GM18951 (cell line): ENCODE measurements at regions not wholly inside any gene's neighbourhood (a gene's known extent, or its start where the extent isn't known, plus 50 kb on each side); places are given as distances from the start of the nearest gene placed in this dataset.
"Not testable (repeated sequence)": the region's sequence is repeated elsewhere in the genome, so short reads cannot be mapped to it uniquely, and the experiment has no call there.

Experiments
- POLR2A ChIP-seq: IDR thresholded peaks from 4 replicates; pipeline ENCODE4 v1.6.1; 2011; ENCODE audit warnings: mild to moderate bottlenecking; ENCODE audit not compliant: insufficient read length, insufficient read depth; ENCODE audit errors: extremely low read depth
- in situ Hi-C: fragments of 300-500 bp; cut with MboI; formaldehyde crosslinking; loops from one replicate; pipeline ENCODE4 v1.12.0; 2022; ENCODE audit warnings: low sequenced_read_pairs, mixed read lengths, inconsistent platforms; ENCODE audit not compliant: unreplicated experiment

DNA sequence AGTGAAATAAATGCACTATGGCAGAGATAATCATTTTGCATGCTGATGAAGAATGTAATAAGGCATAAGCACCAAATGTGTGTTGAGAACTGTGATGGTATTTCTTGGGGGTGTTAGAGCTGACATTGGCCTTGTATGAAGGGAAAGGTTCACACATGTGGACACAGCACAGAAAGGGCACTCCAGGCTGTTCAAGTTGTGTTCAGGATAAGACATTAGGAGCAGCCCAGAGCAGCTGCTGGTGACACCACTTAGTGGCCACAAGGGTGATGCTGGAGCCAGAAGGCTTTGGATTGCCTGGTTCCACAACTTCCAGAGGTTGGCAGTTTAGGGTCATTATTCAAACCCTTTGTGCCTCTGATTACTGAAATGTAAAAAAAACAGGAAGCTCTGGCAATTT is 155.4 kb downstream of the GOLGA6L6 start:
- in situ Hi-C loops = no loop called here
- TF ChIP-seq POLR2A = no peak

DNA sequence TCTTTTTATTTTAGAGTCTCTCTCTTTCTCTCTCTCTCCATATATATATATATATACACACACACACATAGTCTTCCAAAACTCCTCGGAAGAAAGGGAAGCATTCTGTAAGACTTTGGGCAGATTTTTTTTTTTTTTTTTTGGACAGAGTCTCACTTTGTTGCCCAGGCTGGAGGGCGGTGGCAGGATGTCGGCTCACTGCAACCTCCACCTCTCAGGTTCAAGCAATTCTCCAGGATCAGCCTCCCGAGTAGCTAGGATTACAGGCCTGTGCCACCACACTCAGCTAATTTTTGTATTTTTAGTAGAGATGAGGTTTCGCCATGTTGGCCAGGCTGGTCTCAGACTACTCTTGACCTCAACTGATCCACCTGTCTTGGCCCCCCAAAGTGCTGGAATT is 161.4 kb downstream of the GOLGA6L6 start:
- in situ Hi-C loops = not testable (repeated sequence)

DNA sequence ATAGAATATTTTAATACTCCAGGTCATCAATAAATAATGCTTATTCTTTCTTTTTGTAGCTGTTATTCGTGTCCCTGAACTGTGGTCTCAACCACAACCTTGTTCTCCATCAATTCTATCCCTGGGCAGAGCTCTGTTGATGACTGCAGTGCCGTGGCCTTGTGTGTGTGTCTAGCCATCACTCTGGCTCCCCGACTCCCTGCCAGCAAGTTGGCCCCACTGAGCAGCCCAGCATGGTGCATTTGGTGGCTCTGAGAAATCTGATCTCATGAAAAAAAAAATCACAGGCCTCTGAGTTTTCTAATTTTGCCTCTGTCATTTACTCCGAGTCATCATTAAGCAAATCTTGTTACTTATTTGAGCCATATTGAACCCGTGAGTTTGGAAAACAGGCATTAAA is 164.7 kb downstream of the GOLGA6L6 start:
- TF ChIP-seq POLR2A = no peak
- in situ Hi-C loops = no loop called here

DNA sequence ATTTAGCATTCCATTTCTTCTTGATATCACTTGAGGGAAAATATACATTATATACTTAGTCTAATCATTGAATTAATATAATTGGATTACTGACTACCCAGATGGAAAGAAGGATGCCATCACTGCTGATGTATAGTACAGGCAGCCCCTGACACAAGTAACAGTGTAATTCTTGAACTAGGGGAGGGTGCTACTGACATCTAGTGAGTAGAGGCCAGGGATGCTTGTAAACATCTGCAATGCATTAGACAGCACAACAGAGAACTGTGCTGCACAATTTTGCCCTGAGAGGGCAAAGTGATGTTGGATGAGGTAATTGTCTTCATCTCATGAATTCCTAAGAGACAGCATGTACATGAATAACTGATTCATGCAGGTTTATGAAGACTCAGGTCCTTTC is 169.2 kb downstream of the GOLGA6L6 start:
- in situ Hi-C loops = loop anchor here (25.0 kb wide), 2 partner anchors 1390 to 1865 kb away; no protein-coding TSS in a partner anchor

DNA sequence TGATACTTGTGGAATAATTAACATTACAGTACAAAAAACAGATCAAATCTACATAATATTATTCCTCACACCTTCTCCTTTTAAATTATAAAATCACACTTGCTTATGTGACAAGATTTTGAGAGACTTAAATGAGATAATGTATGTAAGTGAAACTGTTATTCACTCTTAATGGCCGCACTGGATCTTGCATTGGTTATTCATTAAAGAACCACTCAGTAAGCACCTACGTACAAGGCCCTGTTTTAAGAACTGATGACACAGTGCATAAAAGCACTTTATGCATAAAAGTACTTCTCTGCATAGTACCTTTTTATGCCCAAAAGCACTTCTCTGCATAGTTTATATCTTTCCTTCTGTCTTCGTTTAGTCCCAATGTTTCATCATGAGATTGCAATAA is 172.1 kb downstream of the GOLGA6L6 start:
- in situ Hi-C loops = loop anchor here (25.0 kb wide), 2 partner anchors 1393 to 1868 kb away; no protein-coding TSS in a partner anchor
- TF ChIP-seq POLR2A = no peak

DNA sequence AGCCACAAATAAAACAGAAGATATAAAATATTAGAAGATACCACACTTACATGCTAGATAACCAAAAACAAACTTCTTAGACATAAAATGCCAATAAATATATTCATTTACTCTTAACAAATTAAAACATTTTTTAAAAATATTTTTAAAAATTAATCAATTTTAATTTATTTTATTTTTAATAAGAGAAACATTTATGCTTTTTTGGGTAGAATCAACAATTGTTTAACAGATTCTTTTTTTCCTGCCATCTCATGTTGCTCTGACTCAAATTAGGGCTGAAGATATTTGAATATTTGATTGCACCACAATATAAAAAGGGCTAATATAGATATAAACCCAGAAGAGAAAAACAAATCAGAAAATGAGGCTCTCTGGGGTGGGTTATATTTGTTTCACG is 172.6 kb downstream of the GOLGA6L6 start:
- TF ChIP-seq POLR2A = no peak
- in situ Hi-C loops = loop anchor here (25.0 kb wide), 2 partner anchors 1393 to 1868 kb away; no protein-coding TSS in a partner anchor

DNA sequence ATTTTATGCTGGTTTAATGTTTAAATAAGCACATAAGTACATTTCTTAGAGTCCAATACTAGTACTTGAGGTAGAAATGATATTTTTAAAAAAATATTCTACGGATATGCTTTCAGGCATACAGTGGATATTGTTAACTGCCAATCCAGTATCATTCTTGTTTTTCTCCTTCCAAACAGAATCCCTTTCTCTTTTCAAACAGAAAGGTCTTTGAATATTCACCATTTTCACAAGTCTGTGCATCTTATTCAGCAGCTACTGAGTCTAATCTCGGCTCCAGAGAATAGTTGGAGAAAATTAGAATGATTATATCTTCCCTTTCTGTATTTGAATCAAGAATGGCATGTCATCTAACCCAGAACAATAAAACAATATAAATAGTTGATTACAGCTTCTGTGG is 174.5 kb downstream of the GOLGA6L6 start:
- no peak for TF ChIP-seq POLR2A
- in situ Hi-C loops = loop anchor here (25.0 kb wide), 2 partner anchors 1395 to 1870 kb away; no protein-coding TSS in a partner anchor

DNA sequence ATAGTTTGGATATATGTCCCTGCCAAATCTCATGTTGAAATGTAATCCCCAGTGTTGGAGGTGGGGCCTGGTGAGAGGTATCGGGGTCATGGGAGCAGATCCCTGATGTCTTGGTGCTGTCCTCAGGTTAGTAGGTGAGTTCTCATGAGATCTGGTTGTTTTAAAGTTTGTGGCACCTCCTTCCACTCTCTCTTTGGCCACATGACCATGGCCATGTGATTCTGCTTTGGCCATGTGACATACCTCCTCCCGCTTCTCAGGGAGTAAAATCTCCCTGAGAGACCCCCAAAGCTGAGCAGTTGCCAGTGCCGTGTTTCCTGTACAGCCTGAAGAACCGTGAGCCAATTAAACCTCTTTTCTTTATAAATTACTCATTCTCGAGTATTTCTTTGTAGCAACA is 178.0 kb downstream of the GOLGA6L6 start:
- in situ Hi-C loops = loop anchor here (25.0 kb wide), 2 partner anchors 1399 to 1874 kb away; no protein-coding TSS in a partner anchor

DNA sequence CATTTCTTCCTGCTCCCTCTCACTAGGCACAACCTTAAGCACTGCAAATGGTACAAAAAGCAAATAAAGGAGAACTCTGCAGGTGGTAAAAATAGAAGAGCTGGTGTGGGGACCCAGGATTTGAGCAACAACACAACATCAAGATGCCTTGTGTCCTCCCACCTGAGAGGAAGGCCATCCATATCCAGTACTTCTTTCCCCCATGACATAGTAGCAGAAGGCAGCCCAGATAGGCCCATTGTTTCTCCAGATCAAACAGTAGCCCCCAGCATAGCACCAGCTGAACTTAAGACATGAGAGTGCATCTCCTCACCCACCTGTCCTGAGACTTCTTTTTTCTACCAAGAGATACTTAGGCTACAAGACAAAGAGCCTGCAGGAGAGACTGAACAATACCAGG is 180.5 kb downstream of the GOLGA6L6 start:
- TF ChIP-seq POLR2A = no peak
- in situ Hi-C loops = loop anchor here (25.0 kb wide), 2 partner anchors 1401 to 1876 kb away; no protein-coding TSS in a partner anchor

DNA sequence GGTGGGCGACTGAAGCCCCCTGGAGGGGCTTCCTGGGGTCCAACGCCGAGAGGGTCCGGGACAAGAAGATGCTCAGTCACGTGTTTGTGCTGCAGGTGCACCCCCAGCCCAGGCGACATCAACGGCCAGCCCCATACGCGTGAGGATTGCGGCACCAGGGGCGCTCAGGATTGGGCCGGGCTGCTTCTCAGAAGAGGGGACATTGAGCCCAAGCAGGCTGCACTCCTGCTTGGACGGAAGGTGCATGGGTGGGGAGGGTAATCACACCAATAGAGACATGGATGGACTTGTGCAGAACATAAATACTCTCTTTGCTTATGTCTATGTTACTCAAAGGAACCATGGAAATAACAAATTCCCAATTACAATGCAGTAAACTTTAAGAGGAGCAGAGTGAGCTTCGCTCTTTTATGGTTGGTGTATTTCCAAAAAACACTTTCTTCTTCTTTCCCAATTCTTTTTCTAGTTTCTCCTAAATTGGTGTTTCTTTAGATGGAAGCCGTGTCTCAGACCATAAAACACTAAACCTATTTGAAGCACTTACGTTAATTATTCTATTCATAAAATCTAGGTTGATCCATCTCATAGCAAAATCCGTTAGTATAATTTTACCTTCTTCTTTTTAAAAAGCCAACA is 182.7 kb downstream of the GOLGA6L6 start:
- in situ Hi-C loops = loop anchor here (25.0 kb wide), 2 partner anchors 1403 to 1878 kb away; no protein-coding TSS in a partner anchor
- TF ChIP-seq POLR2A = no peak

DNA sequence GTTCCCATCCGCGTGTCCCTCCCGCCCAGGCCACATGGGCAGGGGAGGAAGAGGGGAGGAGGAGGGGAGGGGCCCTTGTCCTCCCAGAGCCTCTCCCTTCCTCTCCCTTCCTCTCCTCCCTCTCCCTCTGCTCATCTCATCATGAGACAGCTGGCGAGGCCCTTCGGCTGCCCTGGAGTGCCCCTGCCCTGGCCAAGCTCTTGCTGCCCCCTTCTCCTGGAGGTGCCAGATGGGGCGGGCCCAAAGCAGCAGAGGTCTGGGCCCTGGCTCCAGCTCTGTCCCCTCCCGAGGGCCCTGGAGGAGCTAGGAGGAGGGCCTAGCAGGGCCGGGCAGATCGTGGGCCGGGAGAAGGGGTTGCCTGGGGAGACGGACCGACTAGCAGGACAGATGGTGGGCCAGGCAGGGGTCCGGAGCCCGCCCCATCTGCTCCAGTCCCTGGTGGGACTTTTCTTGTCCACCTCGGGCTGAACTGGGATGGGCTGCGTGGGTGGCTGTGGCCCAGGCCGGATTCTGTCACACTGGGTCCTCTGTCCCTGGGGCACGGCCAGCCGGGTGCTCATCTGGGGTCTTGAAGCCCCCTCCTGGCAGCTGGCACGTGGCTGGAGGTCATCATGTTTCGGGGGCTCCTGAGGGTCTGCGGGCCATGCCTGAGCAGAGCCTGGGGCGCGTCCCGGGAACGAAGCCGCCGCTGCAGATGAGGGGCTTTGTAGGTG is 183.4 kb downstream of the GOLGA6L6 start:
- no peak for TF ChIP-seq POLR2A
- in situ Hi-C loops = loop anchor here (25.0 kb wide), 2 partner anchors 1404 to 1879 kb away; no protein-coding TSS in a partner anchor

DNA sequence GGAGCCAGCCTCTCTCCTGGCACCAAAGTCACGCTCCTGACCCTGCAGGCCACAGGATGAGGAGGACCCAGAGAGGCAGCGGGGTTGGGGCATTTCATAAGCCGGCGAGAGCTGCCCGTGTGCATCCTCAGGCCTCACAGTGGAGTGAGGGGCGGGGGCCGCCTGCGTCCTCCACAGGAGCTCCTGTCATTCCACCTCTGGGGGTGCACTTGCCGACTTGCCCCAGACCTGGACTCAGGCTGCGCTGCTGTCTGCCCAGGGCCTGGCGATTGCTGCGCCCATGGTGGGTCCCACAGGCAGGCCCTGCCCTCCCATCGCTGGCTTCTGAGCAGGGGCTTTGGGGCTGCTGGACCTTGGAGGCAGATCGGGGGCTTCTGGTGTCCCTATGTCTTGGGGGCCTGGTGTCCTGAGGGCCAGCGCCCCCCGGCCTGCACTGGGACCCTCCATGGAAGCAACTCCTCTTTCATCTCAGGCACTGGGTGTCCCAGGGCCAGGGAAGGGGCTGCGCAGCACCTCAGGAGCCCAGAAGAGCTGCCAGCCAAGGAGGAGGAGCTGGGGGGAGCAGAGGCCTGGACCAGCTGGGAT is 184.0 kb downstream of the GOLGA6L6 start:
- in situ Hi-C loops = loop anchor here (25.0 kb wide), 2 partner anchors 1405 to 1880 kb away; no protein-coding TSS in a partner anchor
- TF ChIP-seq POLR2A = no peak

DNA sequence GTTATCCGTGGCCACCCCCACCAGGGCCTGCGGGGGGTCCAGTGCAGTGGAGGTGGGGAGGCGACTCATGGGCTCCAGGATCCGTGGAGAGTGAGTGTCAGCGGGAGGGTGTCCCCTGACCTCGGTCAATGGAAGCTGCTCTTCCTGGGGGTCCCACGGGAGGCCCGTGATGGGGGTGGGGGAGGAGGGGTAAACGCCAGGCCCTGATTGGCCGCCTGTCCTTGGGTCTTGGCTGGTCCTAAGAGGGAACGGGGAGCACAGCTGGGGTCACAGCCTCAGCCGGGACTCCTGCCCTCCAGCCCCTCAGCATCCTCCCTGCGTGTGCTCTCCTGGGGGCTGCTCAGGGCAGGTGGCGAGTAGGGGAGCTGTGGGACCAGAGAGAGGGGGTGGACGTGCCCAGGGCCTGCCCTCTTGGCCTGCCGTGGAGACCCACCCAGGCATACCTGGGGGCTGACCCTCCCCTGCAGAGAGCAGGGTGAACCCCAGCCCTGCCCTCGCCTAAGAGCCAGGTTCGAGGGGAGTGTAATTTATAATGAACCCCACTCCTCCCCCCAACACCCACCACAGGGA is 184.6 kb downstream of the GOLGA6L6 start:
- no peak for TF ChIP-seq POLR2A
- in situ Hi-C loops = loop anchor here (25.0 kb wide), 2 partner anchors 1405 to 1880 kb away; no protein-coding TSS in a partner anchor

DNA sequence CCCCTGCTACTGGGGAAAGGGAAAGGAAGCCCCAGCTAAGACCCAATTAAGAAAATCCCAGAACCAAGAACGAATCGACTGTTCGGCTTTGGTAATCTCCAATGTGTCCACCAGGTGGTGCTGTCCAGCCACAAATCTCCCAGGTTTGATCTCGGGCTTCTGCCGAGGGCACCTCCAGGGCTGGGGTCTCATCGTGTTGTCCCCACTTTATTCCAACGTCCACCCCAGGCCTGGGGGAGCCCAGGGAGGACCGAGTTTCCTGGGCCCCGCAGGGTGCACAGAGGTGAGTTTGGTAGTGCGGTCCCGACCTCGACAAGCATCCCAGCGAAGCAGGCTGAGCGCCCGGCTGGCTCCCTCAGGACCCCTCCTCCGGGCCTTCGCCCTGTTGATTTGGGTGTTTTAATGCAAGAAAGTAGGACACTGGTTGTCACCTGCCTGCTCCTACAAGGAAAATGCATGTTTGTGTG is 185.1 kb downstream of the GOLGA6L6 start:
- TF ChIP-seq POLR2A = no peak
- in situ Hi-C loops = loop anchor here (25.0 kb wide), 2 partner anchors 1406 to 1881 kb away; no protein-coding TSS in a partner anchor
